ENCODE measurements at regions not wholly inside any gene's neighbourhood (a gene's known extent, or its start where the extent isn't known, plus 50 kb on each side); places are given as distances from the start of the nearest gene placed in this dataset.

DNA sequence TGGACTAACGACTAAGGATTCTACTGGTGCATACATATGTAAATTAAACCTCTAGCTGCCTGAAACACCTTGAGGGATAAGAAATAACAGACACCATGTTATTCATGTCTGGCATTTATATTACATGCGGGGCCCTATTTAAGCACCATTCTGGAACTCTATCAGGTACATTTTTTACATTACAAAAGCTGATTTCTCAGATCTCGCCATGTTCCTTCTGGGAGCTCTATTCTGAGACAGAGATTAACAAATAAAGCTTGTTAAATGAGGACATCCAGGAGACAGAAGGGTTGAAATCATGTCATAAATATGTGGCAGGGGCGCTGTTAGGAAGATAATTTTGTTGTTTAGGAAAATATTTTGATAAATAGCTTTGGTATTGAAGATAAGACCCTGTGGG, 93.4 kb upstream of the SLIT3 start:
- Histone ChIP-seq H3K9me3 (ENCODE audit: low read depth) (peaks cover 10% of the 10 kb centered on the region), H4K20me1 (ENCODE audit: low read depth) (no peaks in the 10 kb centered on the region), H3K4me1 (no peaks in the 10 kb centered on the region), H3K27ac (no peak overlapping the region), H3K4me2 (no peak overlapping the region), H3K36me3 (no peaks in the 10 kb centered on the region), H3K27me3 (no peaks in the 10 kb centered on the region), H3K4me3 (no peak overlapping the region), H3F3A (ENCODE audit: low read depth) (no peaks in the 10 kb centered on the region), H2AFZ (replicated peaks) (no peak overlapping the region), H3K79me2 (ENCODE audit: low read depth) (no peaks in the 10 kb centered on the region), H3K9ac (no peak overlapping the region)
- Mint-ChIP-seq H3K36me3 (no peaks in the 10 kb centered on the region), H3K4me3 (no peak overlapping the region), H3K27ac (no peak overlapping the region), H3K4me1 (no peaks in the 10 kb centered on the region), H3K9me3 (peaks cover 4% of the 10 kb centered on the region), H3K27me3 (ENCODE audit: insufficient read depth, low read depth) (no peaks in the 10 kb centered on the region)
- no peak for DNase-seq (ENCODE audit: low spot score)
- TF ChIP-seq, protein P1, sequence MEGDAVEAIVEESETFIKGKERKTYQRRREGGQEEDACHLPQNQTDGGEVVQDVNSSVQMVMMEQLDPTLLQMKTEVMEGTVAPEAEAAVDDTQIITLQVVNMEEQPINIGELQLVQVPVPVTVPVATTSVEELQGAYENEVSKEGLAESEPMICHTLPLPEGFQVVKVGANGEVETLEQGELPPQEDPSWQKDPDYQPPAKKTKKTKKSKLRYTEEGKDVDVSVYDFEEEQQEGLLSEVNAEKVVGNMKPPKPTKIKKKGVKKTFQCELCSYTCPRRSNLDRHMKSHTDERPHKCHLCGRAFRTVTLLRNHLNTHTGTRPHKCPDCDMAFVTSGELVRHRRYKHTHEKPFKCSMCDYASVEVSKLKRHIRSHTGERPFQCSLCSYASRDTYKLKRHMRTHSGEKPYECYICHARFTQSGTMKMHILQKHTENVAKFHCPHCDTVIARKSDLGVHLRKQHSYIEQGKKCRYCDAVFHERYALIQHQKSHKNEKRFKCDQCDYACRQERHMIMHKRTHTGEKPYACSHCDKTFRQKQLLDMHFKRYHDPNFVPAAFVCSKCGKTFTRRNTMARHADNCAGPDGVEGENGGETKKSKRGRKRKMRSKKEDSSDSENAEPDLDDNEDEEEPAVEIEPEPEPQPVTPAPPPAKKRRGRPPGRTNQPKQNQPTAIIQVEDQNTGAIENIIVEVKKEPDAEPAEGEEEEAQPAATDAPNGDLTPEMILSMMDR (IDR thresholded peaks at IDR 0.05) = no peak
- TF ChIP-seq EZH2 (IDR thresholded peaks at IDR 0.05) (no peak), EZH2phosphoT487 (IDR thresholded peaks at IDR 0.05) (no peak)

DNA sequence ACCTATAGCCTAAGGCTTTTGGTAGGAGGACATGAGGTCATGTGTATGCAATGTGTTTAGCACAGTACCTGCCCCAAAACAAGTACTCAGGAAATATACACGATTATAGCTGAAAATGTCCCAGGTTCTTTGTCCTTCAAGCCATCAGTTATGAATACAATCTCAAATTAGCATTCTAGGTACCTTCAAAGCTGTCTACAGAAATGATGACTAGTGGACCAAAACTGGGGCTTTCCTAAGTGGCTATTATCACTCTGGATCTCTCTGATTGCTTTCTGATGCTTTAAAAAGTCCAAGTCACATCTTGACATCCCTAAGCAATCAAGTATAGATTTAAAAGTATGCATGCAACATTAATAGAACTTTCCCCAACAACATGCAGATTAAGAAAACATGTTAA, 93.0 kb upstream of the SLIT3 start:
- Histone ChIP-seq H3K27ac (no peak overlapping the region), H3F3A (ENCODE audit: low read depth) (no peaks in the 10 kb centered on the region), H3K4me1 (no peaks in the 10 kb centered on the region), H3K4me3 (no peak overlapping the region), H2AFZ (replicated peaks) (no peak overlapping the region), H3K27me3 (no peaks in the 10 kb centered on the region), H3K9me3 (ENCODE audit: low read depth) (peaks cover 10% of the 10 kb centered on the region), H3K9ac (no peak overlapping the region), H3K4me2 (no peak overlapping the region), H3K36me3 (no peaks in the 10 kb centered on the region), H4K20me1 (ENCODE audit: low read depth) (no peaks in the 10 kb centered on the region), H3K79me2 (ENCODE audit: low read depth) (no peaks in the 10 kb centered on the region)
- H3K27me3 Mint-ChIP-seq (ENCODE audit: insufficient read depth, low read depth) = no peaks in the 10 kb centered on the region
- H3K4me3 Mint-ChIP-seq = no peak overlapping the region
- H3K36me3 Mint-ChIP-seq = no peaks in the 10 kb centered on the region
- no peak for TF ChIP-seq EZH2 (IDR thresholded peaks at IDR 0.05)
- TF ChIP-seq, protein P1 (IDR thresholded peaks at IDR 0.05) = no peak
- TF ChIP-seq EZH2phosphoT487 (IDR thresholded peaks at IDR 0.05) = no peak
- no peak for DNase-seq (ENCODE audit: low spot score)
- no peak overlapping the region for H3K27ac Mint-ChIP-seq
- H3K4me1 Mint-ChIP-seq = no peaks in the 10 kb centered on the region
- peaks cover 4% of the 10 kb centered on the region for H3K9me3 Mint-ChIP-seq

DNA sequence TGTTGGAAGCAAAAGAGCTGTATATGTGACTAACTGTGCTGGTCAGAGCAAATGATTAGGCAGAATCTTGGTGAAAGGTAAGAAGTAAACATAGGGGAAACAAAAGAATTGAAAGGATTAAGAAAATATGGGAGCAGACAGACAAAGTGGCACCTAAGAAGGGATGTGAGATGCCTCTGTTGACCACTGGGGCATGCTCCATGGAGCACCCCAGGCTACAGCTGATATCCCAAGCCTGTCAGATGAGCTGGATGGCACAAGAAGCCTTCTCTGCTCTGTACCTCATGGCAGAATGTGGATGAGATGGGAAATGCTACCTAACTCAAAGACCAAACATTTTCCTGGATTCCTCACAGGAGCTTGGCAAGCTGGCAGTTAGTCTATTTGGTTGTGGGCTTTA, 89.3 kb upstream of the SLIT3 start:
- no peaks in the 10 kb centered on the region for H3K79me2 ChIP-seq (ENCODE audit: low read depth)
- Mint-ChIP-seq H3K9me3 (no peaks in the 10 kb centered on the region), H3K36me3 (no peaks in the 10 kb centered on the region), H3K27me3 (ENCODE audit: insufficient read depth, low read depth) (no peaks in the 10 kb centered on the region), H3K4me3 (no peak overlapping the region), H3K27ac (no peak overlapping the region), H3K4me1 (peaks cover under 1% of the 10 kb centered on the region)
- H3K9me3 ChIP-seq (ENCODE audit: low read depth) = no peaks in the 10 kb centered on the region
- no peaks in the 10 kb centered on the region for H3K4me1 ChIP-seq
- H3K27ac ChIP-seq = no peak overlapping the region
- H3K36me3 ChIP-seq = no peaks in the 10 kb centered on the region
- TF ChIP-seq, protein P1 (IDR thresholded peaks at IDR 0.05) = no peak
- TF ChIP-seq EZH2 (IDR thresholded peaks at IDR 0.05) (no peak), EZH2phosphoT487 (IDR thresholded peaks at IDR 0.05) (no peak)
- H3K4me3 ChIP-seq = no peak overlapping the region
- DNase-seq (ENCODE audit: low spot score) = no peak
- H3F3A ChIP-seq (ENCODE audit: low read depth) = no peaks in the 10 kb centered on the region
- H3K4me2 ChIP-seq = no peak overlapping the region
- no peaks in the 10 kb centered on the region for H4K20me1 ChIP-seq (ENCODE audit: low read depth)
- no peak overlapping the region for H3K9ac ChIP-seq
- no peak overlapping the region for H2AFZ ChIP-seq (replicated peaks)
- H3K27me3 ChIP-seq = no peaks in the 10 kb centered on the region

DNA sequence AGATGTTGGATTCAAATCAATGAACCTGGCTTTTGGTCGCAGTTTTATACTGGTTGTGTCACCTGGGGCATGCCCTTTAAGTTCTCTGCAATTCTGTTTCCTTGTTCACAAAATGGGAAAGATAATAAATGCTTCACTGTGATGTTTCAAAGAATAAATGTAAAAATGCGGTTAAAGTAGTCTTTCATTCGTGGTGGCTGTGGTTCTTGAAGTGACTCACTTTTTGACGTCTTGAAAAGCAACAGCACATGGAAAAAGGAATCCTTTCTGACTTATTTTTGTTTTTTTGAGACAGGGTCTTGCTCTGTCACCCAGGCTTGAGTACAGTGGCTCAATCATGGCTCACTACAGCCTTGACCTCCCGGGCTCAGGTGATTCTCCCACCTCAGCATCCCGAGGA, 88.4 kb upstream of the SLIT3 start:
- H3K27me3 Mint-ChIP-seq (ENCODE audit: insufficient read depth, low read depth) = peaks cover 2% of the 10 kb centered on the region
- peaks cover 8% of the 10 kb centered on the region for H3K4me1 Mint-ChIP-seq
- no peak overlapping the region for H3K4me2 ChIP-seq
- no peak overlapping the region for H3K4me3 Mint-ChIP-seq
- no peaks in the 10 kb centered on the region for H3K36me3 Mint-ChIP-seq
- no peaks in the 10 kb centered on the region for H3K9me3 ChIP-seq (ENCODE audit: low read depth)
- no peak overlapping the region for H3K4me3 ChIP-seq
- no peaks in the 10 kb centered on the region for H3K4me1 ChIP-seq
- H3K9me3 Mint-ChIP-seq = no peaks in the 10 kb centered on the region
- no peaks in the 10 kb centered on the region for H3K27me3 ChIP-seq
- no peaks in the 10 kb centered on the region for H4K20me1 ChIP-seq (ENCODE audit: low read depth)
- H2AFZ ChIP-seq (replicated peaks) = no peak overlapping the region
- TF ChIP-seq, protein P1 (IDR thresholded peaks at IDR 0.05) = no peak
- TF ChIP-seq EZH2phosphoT487 (IDR thresholded peaks at IDR 0.05) = no peak
- no peak for TF ChIP-seq EZH2 (IDR thresholded peaks at IDR 0.05)
- DNase-seq (ENCODE audit: low spot score) = no peak
- H3K79me2 ChIP-seq (ENCODE audit: low read depth) = no peaks in the 10 kb centered on the region
- H3F3A ChIP-seq (ENCODE audit: low read depth) = no peaks in the 10 kb centered on the region
- H3K27ac ChIP-seq = no peak overlapping the region
- H3K36me3 ChIP-seq = no peaks in the 10 kb centered on the region
- no peak overlapping the region for H3K9ac ChIP-seq
- H3K27ac Mint-ChIP-seq = no peak overlapping the region

Data from neural progenitor cell (in vitro differentiated cells).